Colonic mucosa (tissue), 4 donors: ENCODE measurements at regions not wholly inside any gene's neighbourhood (a gene's known extent, or its start where the extent isn't known, plus 50 kb on each side); places are given as distances from the start of the nearest gene placed in this dataset.

Experiments
- DNase-seq: peaks from one replicate; pipeline ENCODE4 v3.0.0-alpha.2; 2020
- H3K27ac ChIP-seq: fragments of 200-600 bp; one replicate; pipeline ENCODE4 v1.8.0; 2021
- H3K27me3 ChIP-seq: fragments of 200-600 bp; one replicate; pipeline ENCODE4 v1.8.0; 2021
- H3K36me3 ChIP-seq: fragments of 200-600 bp; one replicate; pipeline ENCODE4 v1.8.0; 2021
- H3K4me1 ChIP-seq: fragments of 200-600 bp; one replicate; pipeline ENCODE4 v1.8.0; 2021; ENCODE audit warnings: mild to moderate bottlenecking
- H3K4me3 ChIP-seq: fragments of 200-600 bp; one replicate; pipeline ENCODE4 v1.8.0; 2021
- H3K9ac ChIP-seq, 2 donors: one replicate each; pipeline ENCODE4 v1.7.0; 2013; ENCODE audit warnings: control low read depth in 2 of 2, low read depth in 2 of 2, low read length in 2 of 2
- H3K9me3 ChIP-seq: fragments of 200-600 bp; one replicate; pipeline ENCODE4 v1.8.0; 2021
- CTCF ChIP-seq: fragments of 200-600 bp; IDR thresholded peaks from one replicate; pipeline ENCODE4 v1.8.0; 2022; ENCODE audit warnings: antibody characterized with exemption, mild to moderate bottlenecking
- intact Hi-C: fragments of 100-400 bp; cut with DNase I; formaldehyde crosslinking; loops from one replicate; pipeline ENCODE4 v1.14.1; 2022
- donor health status: healthy.
- donor health status: DM: no; HTN: no; CAD: no.
- donor health status: DM: no; HTN: no; CAD: no.

GRCh38 chr1:229871078-229871676, 195.9 kb upstream of the GALNT2 start:
- no peaks in the 10 kb centered on the region for H3K27me3 ChIP-seq
- no peak overlapping the region for H3K9ac ChIP-seq
- no peaks in the 10 kb centered on the region for H3K4me1 ChIP-seq
- intact Hi-C loops: no loop called here
- TF ChIP-seq CTCF: no peak
- H3K4me3 ChIP-seq: no peak overlapping the region
- no peak overlapping the region for H3K27ac ChIP-seq
- H3K36me3 ChIP-seq: no peaks in the 10 kb centered on the region
- H3K9me3 ChIP-seq: no peaks in the 10 kb centered on the region
- DNase-seq: no peak

GRCh38 chr1:229874136-229874535, 192.9 kb upstream of the GALNT2 start:
- no peak for TF ChIP-seq CTCF
- no peaks in the 10 kb centered on the region for H3K27me3 ChIP-seq

DNA sequence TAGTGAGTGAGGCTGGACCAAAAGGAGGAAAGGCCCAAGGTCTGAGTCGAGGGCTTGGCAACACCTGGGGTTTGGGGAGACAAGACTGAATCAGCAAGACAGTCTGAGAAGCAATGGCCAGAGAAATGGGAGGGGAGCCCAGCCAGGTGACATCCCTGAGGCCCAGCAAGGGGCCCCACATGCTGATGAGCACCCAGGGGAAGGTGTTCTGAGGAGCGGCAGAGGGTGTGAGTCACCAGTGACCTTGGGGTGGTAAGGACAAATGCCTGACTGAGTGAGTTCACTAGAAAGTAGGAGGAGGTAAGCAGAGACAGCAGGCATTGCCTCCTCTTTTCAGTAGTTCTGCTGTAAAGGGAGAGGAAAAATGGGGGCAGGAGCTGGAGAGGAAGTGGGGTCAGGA, 192.4 kb upstream of the GALNT2 start:
- no peaks in the 10 kb centered on the region for H3K36me3 ChIP-seq
- intact Hi-C loops: no loop called here
- no peak for DNase-seq
- no peak overlapping the region for H3K9ac ChIP-seq
- no peak overlapping the region for H3K4me3 ChIP-seq
- no peak for TF ChIP-seq CTCF
- no peaks in the 10 kb centered on the region for H3K9me3 ChIP-seq
- no peaks in the 10 kb centered on the region for H3K27me3 ChIP-seq
- H3K4me1 ChIP-seq: no peaks in the 10 kb centered on the region
- no peak overlapping the region for H3K27ac ChIP-seq

More at GRCh38 chr1:229874136-229874535, 192.9 kb upstream of the GALNT2 start:
- H3K4me1 ChIP-seq: no peaks in the 10 kb centered on the region
- DNase-seq: no peak
- intact Hi-C loops: no loop called here
- H3K9me3 ChIP-seq: no peaks in the 10 kb centered on the region
- H3K36me3 ChIP-seq: no peaks in the 10 kb centered on the region
- no peak overlapping the region for H3K27ac ChIP-seq
- no peak overlapping the region for H3K4me3 ChIP-seq
- no peak overlapping the region for H3K9ac ChIP-seq

DNA sequence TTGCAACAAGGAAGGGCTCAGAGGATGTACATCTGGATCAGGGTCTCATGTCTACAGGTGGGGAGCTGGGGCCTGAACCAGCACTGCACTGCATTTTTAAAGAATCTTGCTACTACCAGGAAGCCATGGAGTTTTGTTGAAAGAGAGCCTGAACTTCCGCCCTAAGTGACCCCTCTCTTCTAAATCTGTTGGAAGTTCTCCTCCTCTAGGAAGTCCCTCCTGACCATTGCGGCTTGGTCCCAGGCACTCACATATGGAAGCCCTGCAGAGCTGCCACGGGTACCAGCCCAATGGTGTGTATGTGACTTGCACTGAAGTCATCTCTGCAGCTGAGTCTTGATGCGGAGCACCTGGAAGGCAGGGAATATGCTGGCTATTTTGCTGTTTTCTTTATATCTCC, 192.0 kb upstream of the GALNT2 start:
- Histone ChIP-seq H3K4me1 (no peaks in the 10 kb centered on the region), H3K27me3 (no peaks in the 10 kb centered on the region), H3K9ac (no peak overlapping the region), H3K4me3 (no peak overlapping the region), H3K9me3 (no peaks in the 10 kb centered on the region), H3K36me3 (no peaks in the 10 kb centered on the region), H3K27ac (no peak overlapping the region)
- DNase-seq: no peak
- no peak for TF ChIP-seq CTCF
- intact Hi-C loops: no loop called here

- H3K27ac ChIP-seq: no peak overlapping the region
- intact Hi-C loops: no loop called here
Observed at GRCh38 chr1:229879746-229880145, 187.3 kb upstream of the GALNT2 start.

More at GRCh38 chr1:229879746-229880145, 187.3 kb upstream of the GALNT2 start:
- H3K4me3 ChIP-seq: no peak overlapping the region
- H3K36me3 ChIP-seq: no peaks in the 10 kb centered on the region
- no peak for TF ChIP-seq CTCF
- H3K9me3 ChIP-seq: no peaks in the 10 kb centered on the region
- H3K27me3 ChIP-seq: no peaks in the 10 kb centered on the region
- no peak for DNase-seq
- no peaks in the 10 kb centered on the region for H3K4me1 ChIP-seq
- H3K9ac ChIP-seq: no peak overlapping the region
